Thyroid gland (tissue), 4 donors: ENCODE measurements at regions not wholly inside any gene's neighbourhood (a gene's known extent, or its start where the extent isn't known, plus 50 kb on each side); places are given as distances from the start of the nearest gene placed in this dataset.

Source experiments
- DNase-seq, 2 donors: peaks; one replicate each; pipeline ENCODE4 v3.0.0-alpha.2; 2019
- H3K27ac ChIP-seq, 3 donors: fragments of 200-600 bp; sonication (generic); 1 replicate in 2 of 3; 2 replicates in 1 of 3; pipeline ENCODE4 v1.5.1; 2016 to 2019; ENCODE audit warnings: mild to moderate bottlenecking in 1 of 3, moderate library complexity in 1 of 3
- H3K27me3 ChIP-seq: fragments of 200-600 bp; sonication (generic); one replicate; pipeline ENCODE4 v1.5.1; 2019
- H3K36me3 ChIP-seq, 2 donors: fragments of 200-600 bp; sonication (generic); one replicate each; pipeline ENCODE4 v1.5.1; 2016 to 2019
- H3K4me1 ChIP-seq, 2 donors: fragments of 200-600 bp; sonication (generic); one replicate each; pipeline ENCODE4 v1.5.1; 2017 to 2019
- H3K4me3 ChIP-seq, 3 donors: fragments of 200-600 bp; sonication (generic); replicated peaks in 1 of 3; 1 replicate in 2 of 3; 2 replicates in 1 of 3; pipeline ENCODE4 v1.5.1; 2016; ENCODE audit warnings: mild to moderate bottlenecking in 1 of 3
- H3K9me3 ChIP-seq: fragments of 200-600 bp; sonication (generic); one replicate; pipeline ENCODE4 v1.5.1; 2017
- POLR2A ChIP-seq, 2 donors: fragments of 450-650 bp; IDR thresholded peaks; one replicate each; pipeline ENCODE4 v1.6.1; 2017; ENCODE audit warnings: antibody characterized with exemption in 2 of 2, mild to moderate bottlenecking in 2 of 2, moderate library complexity in 1 of 2
- WGBS, 2 donors: methylation state at CpG; one replicate each; pipeline ENCODE4 v1.1.5; 2017; 5-methylcytosine and 5-hydroxymethylcytosine counted together
- intact Hi-C: fragments of 100-400 bp; cut with DNase I; formaldehyde crosslinking; loops from one replicate; pipeline ENCODE4 v1.15.1; 2023
- TF ChIP-seq, protein P1 (sequence below), 6 experiments: fragments of 200-600 bp in 3 of 6; fragments of 450-650 bp in 3 of 6; sonication (generic) in 3 of 6; IDR thresholded peaks; one replicate each; pipeline ENCODE4 v1.5.1; 2016 to 2019; ENCODE audit warnings: antibody characterized with exemption in 6 of 6, mild to moderate bottlenecking in 2 of 6, inconsistent platforms in 1 of 6, moderate library complexity in 1 of 6

DNA sequence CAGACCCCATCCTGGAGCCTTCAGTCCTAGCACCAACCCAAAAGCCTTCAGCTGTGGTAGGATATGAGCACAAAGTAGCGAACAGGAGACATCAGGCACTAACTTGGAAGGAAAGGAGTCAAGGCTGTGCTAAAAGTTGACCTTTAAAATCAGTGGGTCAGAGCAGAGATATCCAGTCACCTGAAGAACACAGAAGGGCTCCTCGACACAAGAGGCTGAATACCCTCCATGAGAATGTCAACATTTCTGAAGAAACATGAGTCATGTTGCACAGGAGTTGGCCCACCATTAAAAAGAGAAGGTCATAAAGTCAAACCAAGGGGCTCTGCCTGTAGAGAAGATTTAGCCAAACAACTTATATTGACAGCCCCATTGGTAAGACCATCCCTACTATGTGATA, 172.5 kb downstream of the PLPP3 start:
- peaks cover 18 to 42% of the 10 kb centered on the region in 2 donors for H3K4me1 ChIP-seq
- DNase-seq = no peak
- WGBS, 2 donors = 80 to 84% methylated on average over 2 of the region's 2 CpGs
- intact Hi-C loops = no loop called here
- no peaks in the 10 kb centered on the region for H3K36me3 ChIP-seq
- peak overlapping the region in 1 of 3 donors; percentile 74 for H3K27ac ChIP-seq
- TF ChIP-seq POLR2A (IDR thresholded peaks at IDR 0.05) = no peak
- TF ChIP-seq, protein P1, sequence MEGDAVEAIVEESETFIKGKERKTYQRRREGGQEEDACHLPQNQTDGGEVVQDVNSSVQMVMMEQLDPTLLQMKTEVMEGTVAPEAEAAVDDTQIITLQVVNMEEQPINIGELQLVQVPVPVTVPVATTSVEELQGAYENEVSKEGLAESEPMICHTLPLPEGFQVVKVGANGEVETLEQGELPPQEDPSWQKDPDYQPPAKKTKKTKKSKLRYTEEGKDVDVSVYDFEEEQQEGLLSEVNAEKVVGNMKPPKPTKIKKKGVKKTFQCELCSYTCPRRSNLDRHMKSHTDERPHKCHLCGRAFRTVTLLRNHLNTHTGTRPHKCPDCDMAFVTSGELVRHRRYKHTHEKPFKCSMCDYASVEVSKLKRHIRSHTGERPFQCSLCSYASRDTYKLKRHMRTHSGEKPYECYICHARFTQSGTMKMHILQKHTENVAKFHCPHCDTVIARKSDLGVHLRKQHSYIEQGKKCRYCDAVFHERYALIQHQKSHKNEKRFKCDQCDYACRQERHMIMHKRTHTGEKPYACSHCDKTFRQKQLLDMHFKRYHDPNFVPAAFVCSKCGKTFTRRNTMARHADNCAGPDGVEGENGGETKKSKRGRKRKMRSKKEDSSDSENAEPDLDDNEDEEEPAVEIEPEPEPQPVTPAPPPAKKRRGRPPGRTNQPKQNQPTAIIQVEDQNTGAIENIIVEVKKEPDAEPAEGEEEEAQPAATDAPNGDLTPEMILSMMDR (IDR thresholded peaks at IDR 0.05) = no peak
- no peak overlapping the region for H3K4me3 ChIP-seq
- no peaks in the 10 kb centered on the region for H3K9me3 ChIP-seq
- H3K27me3 ChIP-seq = no peaks in the 10 kb centered on the region

GRCh38 chr1:56404561-56405030, 174.8 kb downstream of the PLPP3 start:
- 12 to 20% methylated on average over 7 of the region's 7 CpGs for WGBS, 2 donors
- peak; percentile 42 to 66 for DNase-seq
- no peak overlapping the region for H3K4me3 ChIP-seq
- peaks cover 24 to 47% of the 10 kb centered on the region in 2 donors for H3K4me1 ChIP-seq
- intact Hi-C loops = no loop called here
- peak overlapping the region; percentile 52 to 74 (median 67) for H3K27ac ChIP-seq
- no peaks in the 10 kb centered on the region for H3K9me3 ChIP-seq
- H3K27me3 ChIP-seq = no peaks in the 10 kb centered on the region
- no peak for TF ChIP-seq POLR2A (IDR thresholded peaks at IDR 0.05)
- TF ChIP-seq, protein P1 (IDR thresholded peaks at IDR 0.05) = no peak
- no peaks in the 10 kb centered on the region for H3K36me3 ChIP-seq

GRCh38 chr1:56404066-56404465, 175.3 kb downstream of the PLPP3 start:
- TF ChIP-seq POLR2A (IDR thresholded peaks at IDR 0.05) = no peak
- TF ChIP-seq, protein P1 (IDR thresholded peaks at IDR 0.05) = no peak
- Histone ChIP-seq H3K36me3 (no peaks in the 10 kb centered on the region), H3K4me3 (no peak overlapping the region), H3K4me1 (peaks cover 29 to 47% of the 10 kb centered on the region in 2 donors), H3K27me3 (no peaks in the 10 kb centered on the region), H3K27ac (peak overlapping the region; percentile 52 to 74 (median 67)), H3K9me3 (no peaks in the 10 kb centered on the region)
- WGBS, 2 donors = 66 to 69% methylated on average over 4 of the region's 4 CpGs
- intact Hi-C loops = no loop called here
- DNase-seq = no peak

DNA sequence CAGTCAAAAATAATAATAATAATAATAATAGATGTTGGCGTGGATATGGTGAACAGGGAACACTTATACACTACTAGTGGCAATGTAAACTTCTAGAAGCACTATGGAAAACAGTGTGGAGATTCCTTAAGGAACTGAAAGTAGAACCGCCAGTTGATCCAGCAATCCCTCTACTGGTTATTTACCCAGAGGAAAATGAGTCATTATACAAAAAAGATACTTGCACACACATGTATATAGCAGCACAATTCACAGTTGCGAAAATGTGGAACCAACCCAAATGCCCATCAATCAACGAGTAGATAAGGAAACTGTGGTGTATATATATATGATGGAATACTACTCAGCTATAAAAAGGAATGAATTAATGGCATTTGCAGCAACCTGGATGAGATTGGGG, 176.0 kb downstream of the PLPP3 start:
- Histone ChIP-seq H3K9me3 (no peaks in the 10 kb centered on the region), H3K27ac (peak overlapping the region in 1 of 3 donors; percentile 74), H3K36me3 (no peaks in the 10 kb centered on the region), H3K4me1 (peaks cover 29 to 46% of the 10 kb centered on the region in 2 donors), H3K27me3 (no peaks in the 10 kb centered on the region), H3K4me3 (no peak overlapping the region)
- 84 to 94% methylated on average over 4 of the region's 4 CpGs for WGBS, 2 donors
- intact Hi-C loops = no loop called here
- TF ChIP-seq, protein P1 (IDR thresholded peaks at IDR 0.05) = no peak
- TF ChIP-seq POLR2A (IDR thresholded peaks at IDR 0.05) = no peak
- DNase-seq = no peak

DNA sequence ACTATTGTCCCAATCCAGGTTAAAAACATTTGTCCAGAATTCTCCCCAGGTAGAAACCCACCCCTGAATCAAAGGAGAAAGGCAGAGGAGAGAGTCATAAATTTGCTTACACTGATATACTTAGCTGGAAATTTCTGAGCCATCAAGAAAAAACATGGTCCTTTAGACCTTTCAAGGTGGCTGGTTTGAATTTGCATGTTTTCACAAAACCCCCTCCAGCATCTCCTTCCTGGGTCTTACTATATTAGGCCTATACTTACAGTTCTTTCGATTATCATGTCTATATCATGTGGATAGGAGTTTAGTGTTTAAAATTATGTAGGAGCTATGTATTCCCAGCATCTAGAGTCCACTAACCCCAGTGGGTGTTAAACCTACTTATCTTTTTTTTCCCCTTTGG, 178.2 kb downstream of the PLPP3 start:
- H3K36me3 ChIP-seq = no peaks in the 10 kb centered on the region
- no peak for DNase-seq
- H3K27ac ChIP-seq = no peak overlapping the region
- no peaks in the 10 kb centered on the region for H3K27me3 ChIP-seq
- no peaks in the 10 kb centered on the region for H3K9me3 ChIP-seq
- no peak for TF ChIP-seq POLR2A (IDR thresholded peaks at IDR 0.05)
- TF ChIP-seq, protein P1 (IDR thresholded peaks at IDR 0.05) = no peak
- peaks cover 34% of the 10 kb centered on the region in 2 donors for H3K4me1 ChIP-seq
- 83 to 100% methylated on average over 1 of the region's 1 CpG for WGBS, 2 donors
- no peak overlapping the region for H3K4me3 ChIP-seq
- intact Hi-C loops = no loop called here
